H1 (cell line): ENCODE measurements at regions not wholly inside any gene's neighbourhood (a gene's known extent, or its start where the extent isn't known, plus 50 kb on each side); places are given as distances from the start of the nearest gene placed in this dataset.

Experiments used
- CTCF ChIA-PET: fragments of 300-600 bp; sonication (Branson Sonifier 250); formaldehyde crosslinking; loops from one replicate; lab custom pipeline; 2021; ENCODE audit not compliant: partially characterized antibody; lab: Charles Lee
- POLR2A ChIA-PET: fragments of 300-600 bp; sonication (Branson Sonifier 250); formaldehyde crosslinking; loops from one replicate; lab custom pipeline; 2021; ENCODE audit warnings: inconsistent platforms; ENCODE audit not compliant: partially characterized antibody; lab: Charles Lee
- DNase-seq, 2 experiments: peaks; one replicate each; pipeline versions ENCODE4 v3.0.0 to v3.0.0-alpha.2; 2010 to 2022; ENCODE audit warnings: low spot score in 2 of 2, low read depth in 1 of 2, mixed read lengths in 1 of 2
- FAIRE-seq: peaks from 2 replicates; lab custom pipeline; 2011; peaks lifted over from hg19 to GRCh38; lab: Jason Lieb, UNC
- H2AFZ ChIP-seq: 2 replicates; pipeline ENCODE4 v1.8.1; 2012; ENCODE audit warnings: low read length, inconsistent platforms
- H2AK5ac ChIP-seq: 2 replicates; pipeline ENCODE4 v1.6.1; 2013; ENCODE audit warnings: low read depth, low read length
- H2BK120ac ChIP-seq: replicated peaks from 2 replicates; pipeline ENCODE3; 2013; ENCODE audit warnings: low read depth, low read length, inconsistent platforms
- H2BK12ac ChIP-seq: 2 replicates; pipeline ENCODE4 v1.6.1; 2013; ENCODE audit warnings: low read depth, low read length
- H2BK15ac ChIP-seq: 2 replicates; pipeline ENCODE4 v1.6.1; 2013; ENCODE audit warnings: low read length
- H2BK20ac ChIP-seq: 2 replicates; pipeline ENCODE4 v1.6.1; 2013; ENCODE audit warnings: low read length
- H2BK5ac ChIP-seq: 2 replicates; pipeline ENCODE4 v1.6.1; 2013; ENCODE audit warnings: low read depth, low read length
- H3K14ac ChIP-seq: 2 replicates; pipeline ENCODE4 v1.6.1; 2013; ENCODE audit warnings: inconsistent platforms; ENCODE audit not compliant: insufficient read length
- H3K18ac ChIP-seq: 2 replicates; pipeline ENCODE4 v1.6.1; 2013; ENCODE audit warnings: low read length; ENCODE audit errors: extremely low read depth
- H3K23ac ChIP-seq: 2 replicates; pipeline ENCODE4 v1.6.1; 2013; ENCODE audit warnings: inconsistent platforms; ENCODE audit not compliant: insufficient read length
- H3K23me2 ChIP-seq: 2 replicates; pipeline ENCODE4 v1.6.1; 2013; ENCODE audit warnings: low read depth, low read length
- H3K27ac ChIP-seq: 2 replicates; pipeline ENCODE4 v1.6.1; 2011; ENCODE audit warnings: low read depth, low read length, inconsistent platforms
- H3K27me3 ChIP-seq, 4 experiments: replicated peaks in 1 of 4; 1 replicate in 1 of 4; 2 replicates in 3 of 4; pipeline versions ENCODE4 v1.6.1 to v1.8.1; 2011 to 2013; ENCODE audit warnings: low read length in 3 of 4, mild to moderate bottlenecking in 3 of 4, inconsistent platforms in 2 of 4, mixed read lengths in 2 of 4, moderate library complexity in 1 of 4; ENCODE audit not compliant: control insufficient read depth in 3 of 4, insufficient read depth in 3 of 4; ENCODE audit errors: extremely low read depth in 1 of 4
- H3K36me3 ChIP-seq, 4 experiments: 2 replicates each; pipeline versions ENCODE4 v1.6.1 to v1.8.1; 2011 to 2013; ENCODE audit warnings: mild to moderate bottlenecking in 4 of 4, low read length in 3 of 4, moderate library complexity in 2 of 4, control low read depth in 1 of 4, inconsistent platforms in 1 of 4; ENCODE audit not compliant: insufficient read depth in 4 of 4, control insufficient read depth in 2 of 4
- H3K4ac ChIP-seq: replicated peaks from 2 replicates; pipeline ENCODE3; 2013; ENCODE audit warnings: low read length, low read depth, mixed read lengths, inconsistent platforms; ENCODE audit not compliant: insufficient read length
- H3K4me1 ChIP-seq, 4 experiments: replicated peaks in 1 of 4; 1 replicate in 1 of 4; 2 replicates in 3 of 4; pipeline versions ENCODE4 v1.6.1 to v1.8.1; 2011 to 2013; ENCODE audit warnings: low read length in 3 of 4, inconsistent platforms in 2 of 4, mixed read lengths in 1 of 4; ENCODE audit not compliant: insufficient read depth in 4 of 4, control insufficient read depth in 3 of 4
- H3K4me2 ChIP-seq, 2 experiments: 2 replicates each; pipeline versions ENCODE4 v1.6.1 to v1.8.1; 2011 to 2013; ENCODE audit warnings: low read depth in 2 of 2, low read length in 2 of 2, control low read depth in 1 of 2, inconsistent platforms in 1 of 2, mild to moderate bottlenecking in 1 of 2; ENCODE audit not compliant: insufficient read depth in 1 of 2
- H3K4me3 ChIP-seq, 4 experiments: fragments of 200-600, 300-600 bp in 1 of 4; sonication (generic), shearing (Covaris generic), sonication (Bioruptor Twin) in 1 of 4; 2 replicates each; pipeline versions ENCODE4 v1.5.1 to v1.8.1; 2011 to 2016; ENCODE audit warnings: low read length in 4 of 4, low read depth in 3 of 4, control low read depth in 2 of 4, inconsistent platforms in 2 of 4, mild to moderate bottlenecking in 2 of 4, mixed read lengths in 1 of 4, moderate library complexity in 1 of 4; ENCODE audit not compliant: insufficient read depth in 2 of 4; ENCODE audit errors: extremely low read depth in 1 of 4
- H3K56ac ChIP-seq: replicated peaks from 2 replicates; pipeline ENCODE3; 2013; ENCODE audit warnings: low read depth, mild to moderate bottlenecking, mixed read lengths, low read length, inconsistent platforms; ENCODE audit not compliant: insufficient read length
- H3K79me1 ChIP-seq: 2 replicates; pipeline ENCODE4 v1.6.1; 2013; ENCODE audit warnings: low read depth, low read length, control low read depth
- H3K79me2 ChIP-seq, 2 experiments: 2 replicates each; pipeline versions ENCODE4 v1.6.1 to v1.8.1; 2012 to 2013; ENCODE audit warnings: low read length in 2 of 2, mild to moderate bottlenecking in 2 of 2, inconsistent platforms in 1 of 2; ENCODE audit not compliant: insufficient read depth in 2 of 2, control insufficient read depth in 1 of 2
- H3K9ac ChIP-seq, 4 experiments: replicated peaks in 1 of 4; 1 replicate in 1 of 4; 2 replicates in 3 of 4; pipeline versions ENCODE4 v1.6.1 to v1.8.1; 2011 to 2013; ENCODE audit warnings: low read depth in 3 of 4, low read length in 3 of 4, control low read depth in 2 of 4, mild to moderate bottlenecking in 2 of 4, moderate library complexity in 2 of 4, inconsistent platforms in 1 of 4; ENCODE audit errors: extremely low read depth in 1 of 4
- H3K9me3 ChIP-seq, 2 experiments: 2 replicates each; pipeline versions ENCODE4 v1.6.1 to v1.8.1; 2012 to 2013; ENCODE audit warnings: mild to moderate bottlenecking in 2 of 2, moderate library complexity in 2 of 2, control low read depth in 1 of 2, inconsistent platforms in 1 of 2, low read depth in 1 of 2, low read length in 1 of 2, mixed read lengths in 1 of 2; ENCODE audit not compliant: insufficient read depth in 2 of 2
- H4K20me1 ChIP-seq, 2 experiments: replicated peaks in 1 of 2; 2 replicates each; pipeline versions ENCODE3 to v1.8.1; 2011 to 2013; ENCODE audit warnings: inconsistent platforms in 2 of 2, low read length in 2 of 2, mild to moderate bottlenecking in 1 of 2; ENCODE audit not compliant: insufficient read depth in 2 of 2, control insufficient read depth in 1 of 2
- H4K5ac ChIP-seq: 2 replicates; pipeline ENCODE4 v1.6.1; 2013; ENCODE audit warnings: low read length, low read depth, mixed read lengths, inconsistent platforms; ENCODE audit not compliant: insufficient read length
- H4K8ac ChIP-seq: 2 replicates; pipeline ENCODE4 v1.8.0; 2013; ENCODE audit warnings: mild to moderate bottlenecking, moderate library complexity, low read length, inconsistent platforms; ENCODE audit not compliant: insufficient read depth; ENCODE audit errors: extremely low read depth
- H4K91ac ChIP-seq: replicated peaks from 2 replicates; pipeline ENCODE3; 2013; ENCODE audit warnings: low read length, mixed read lengths, inconsistent platforms; ENCODE audit not compliant: insufficient read length
- BCL11A ChIP-seq, 2 experiments: IDR thresholded peaks; one replicate each; pipeline ENCODE4 v1.6.1; 2011; ENCODE audit warnings: low read depth in 2 of 2, low read length in 2 of 2, mild to moderate bottlenecking in 2 of 2
- CHD2 ChIP-seq: IDR thresholded peaks from 2 replicates; pipeline ENCODE4 v1.6.1; 2012; ENCODE audit warnings: low read length, improper control_type of control experiment
- GABPA ChIP-seq: IDR thresholded peaks from 2 replicates; pipeline ENCODE4 v1.6.1; 2011; ENCODE audit warnings: mild to moderate bottlenecking, low read length, moderate library complexity, borderline replicate concordance; ENCODE audit not compliant: insufficient read depth
- HDAC6 ChIP-seq: IDR thresholded peaks from one replicate; pipeline ENCODE4 v1.7.1; 2012; ENCODE audit warnings: low read depth, mild to moderate bottlenecking, inconsistent platforms, low read length, moderate library complexity
- KDM1A ChIP-seq: fragments of 200-600, 300-600 bp; sonication (generic); IDR thresholded peaks from 2 replicates; pipeline ENCODE4 v1.7.1; 2016; ENCODE audit warnings: mild to moderate bottlenecking, low read length, borderline replicate concordance
- NANOG ChIP-seq: IDR thresholded peaks from 2 replicates; pipeline ENCODE4 v1.6.1; 2011; ENCODE audit warnings: low read length, low read depth, mild to moderate bottlenecking, inconsistent platforms; ENCODE audit not compliant: insufficient read depth, poor library complexity, severe bottlenecking
- NRF1 ChIP-seq: IDR thresholded peaks from 2 replicates; pipeline ENCODE4 v1.6.1; 2011; ENCODE audit warnings: mild to moderate bottlenecking, low read depth, low read length, improper control_type of control experiment
- PHF8 ChIP-seq: fragments of 200-600 bp; sonication (generic); conservative IDR thresholded peaks from 2 replicates; pipeline ENCODE4 v1.7.1; 2012; ENCODE audit warnings: low read depth, mild to moderate bottlenecking, inconsistent platforms, low read length, moderate library complexity
- POLR2A ChIP-seq, 2 experiments: IDR thresholded peaks; 1 replicate in 1 of 2; 2 replicates in 1 of 2; pipeline ENCODE4 v1.6.1; 2011; ENCODE audit warnings: low read depth in 2 of 2, low read length in 2 of 2, mild to moderate bottlenecking in 2 of 2; ENCODE audit errors: control extremely low read depth in 1 of 2
- POLR2AphosphoS5 ChIP-seq: IDR thresholded peaks from 2 replicates; pipeline ENCODE4 v1.6.1; 2011; ENCODE audit warnings: low read depth, low read length
- SAP30 ChIP-seq: fragments of 300-600 bp; sonication (generic); IDR thresholded peaks from 2 replicates; pipeline ENCODE4 v1.7.1; 2012; ENCODE audit warnings: low read length, moderate library complexity, mild to moderate bottlenecking, inconsistent platforms; ENCODE audit not compliant: insufficient read depth, insufficient replicate concordance
- SIRT6 ChIP-seq: IDR thresholded peaks from one replicate; pipeline ENCODE4 v1.7.1; 2012; ENCODE audit warnings: low read length, inconsistent platforms
- SP1 ChIP-seq: IDR thresholded peaks from 2 replicates; pipeline ENCODE4 v1.6.1; 2011; ENCODE audit warnings: low read depth, low read length
- SP2 ChIP-seq: IDR thresholded peaks from 2 replicates; pipeline ENCODE4 v1.6.1; 2012; ENCODE audit warnings: mild to moderate bottlenecking, low read length, inconsistent platforms
- SP4 ChIP-seq: IDR thresholded peaks from 2 replicates; pipeline ENCODE4 v1.6.1; 2012; ENCODE audit warnings: low read length, inconsistent platforms
- ZNF274 ChIP-seq: IDR thresholded peaks from 2 replicates; pipeline ENCODE4 v1.7.0; 2012; ENCODE audit warnings: low read length, borderline replicate concordance; ENCODE audit errors: extremely low read depth
- WGBS, 2 experiments: shearing (Covaris generic) in 1 of 2; methylation state at CpG; one replicate each; pipeline versions ENCODE4 v1.1.6 to v1.1.7; 2013 to 2015; ENCODE audit warnings: low lambda C conversion rate in 2 of 2, mixed read lengths in 2 of 2, inconsistent platforms in 1 of 2, low coverage in 1 of 2, missing lambda C conversion rate in 1 of 2; ENCODE audit not compliant: insufficient replicate concordance in 2 of 2, insufficient coverage in 1 of 2, insufficient read length in 1 of 2; ENCODE audit errors: extremely low coverage in 1 of 2, missing lambda C conversion rate in 1 of 2; 5-methylcytosine and 5-hydroxymethylcytosine counted together

DNA sequence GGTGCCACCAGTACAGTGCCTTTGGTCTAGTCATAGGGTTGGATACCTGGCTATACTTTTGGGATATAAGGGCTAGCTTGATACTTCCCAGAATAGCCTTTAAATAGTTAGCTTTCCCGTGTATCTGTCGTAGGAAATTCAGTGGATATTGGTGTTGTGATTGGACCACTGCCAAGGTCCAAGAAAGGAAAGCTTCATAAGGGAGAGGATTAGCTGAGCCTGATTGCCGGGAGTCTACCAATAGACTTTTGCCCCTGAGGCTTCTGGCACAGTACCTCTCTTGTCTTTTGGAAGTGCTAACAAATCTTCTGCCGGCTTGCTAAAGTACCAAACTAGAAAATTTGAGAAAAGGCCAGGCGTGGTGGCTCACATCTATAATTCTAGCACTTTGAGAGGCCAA, 61.1 kb upstream of the XIST start:
- Histone ChIP-seq H3K4me1 (peaks cover 0 to 12% (median 2%) of the 10 kb centered on the region in 4 experiments; a peak in 1 of 7 replicates), H3K9me3 (no peaks in the 10 kb centered on the region), H2AK5ac (no peak overlapping the region), H3K23ac (no peak overlapping the region), H3K14ac (no peak overlapping the region), H2BK5ac (no peak overlapping the region), H2BK12ac (no peak overlapping the region), H3K79me2 (no peaks in the 10 kb centered on the region), H4K5ac (no peak overlapping the region), H3K4me2 (no peak overlapping the region), H3K79me1 (no peaks in the 10 kb centered on the region), H2AFZ (no peak overlapping the region), H4K8ac (no peak overlapping the region), H4K20me1 (no peaks in the 10 kb centered on the region), H3K23me2 (no peaks in the 10 kb centered on the region), H3K4me3 (no peak overlapping the region), H3K4ac (no peak overlapping the region), H3K27me3 (no peaks in the 10 kb centered on the region), H3K36me3 (no peaks in the 10 kb centered on the region), H3K27ac (no peak overlapping the region), H2BK120ac (no peak overlapping the region), H3K18ac (no peak overlapping the region), H4K91ac (no peak overlapping the region), H3K56ac (no peak overlapping the region), H2BK15ac (no peak overlapping the region), H3K9ac (no peak overlapping the region), H2BK20ac (no peak overlapping the region)
- DNase-seq = no peak
- TF ChIP-seq CHD2 = no peak
- no peak for TF ChIP-seq SIRT6
- no peak for TF ChIP-seq SP2
- no peak for TF ChIP-seq NANOG
- TF ChIP-seq NRF1 = no peak
- no peak for TF ChIP-seq ZNF274
- TF ChIP-seq BCL11A (IDR thresholded peaks at IDR 0.05; ENCODE audit: low read depth in 2 of 2, low read length in 2 of 2) = no peak
- TF ChIP-seq SP1 = no peak
- no peak for TF ChIP-seq KDM1A
- TF ChIP-seq PHF8 = no peak
- no peak for TF ChIP-seq POLR2A (IDR thresholded peaks at IDR 0.05; ENCODE audit: control extremely low read depth in 1 of 2, low read depth in 2 of 2, low read length in 2 of 2)
- TF ChIP-seq SP4 = no peak
- no peak for TF ChIP-seq GABPA
- TF ChIP-seq POLR2AphosphoS5 = no peak
- no peak for TF ChIP-seq SAP30
- no peak for TF ChIP-seq HDAC6
- no peak for FAIRE-seq
- ChIA-PET POLR2A (no interaction called here), CTCF (no interaction called here)
- WGBS, 2 experiments = 93% methylated on average over 5 of the region's 5 CpGs; no CpG with 5 or more reads in 1 of the 2 experiments
